Activated naive CD8-positive, alpha-beta T cell (primary cell): ENCODE measurements at regions not wholly inside any gene's neighbourhood (a gene's known extent, or its start where the extent isn't known, plus 50 kb on each side); places are given as distances from the start of the nearest gene placed in this dataset.
"Not testable (repeated sequence)": the region's sequence is repeated elsewhere in the genome, so short reads cannot be mapped to it uniquely, and the experiment has no call there.

Source experiments
- H3K27ac Mint-ChIP-seq: one replicate; pipeline ENCODE4 v1.8.0; 2021; ENCODE audit warnings: mixed read lengths
- H3K27me3 Mint-ChIP-seq: one replicate; pipeline ENCODE4 v1.8.0; 2021; ENCODE audit warnings: mixed read lengths
- H3K36me3 Mint-ChIP-seq: one replicate; pipeline ENCODE4 v1.8.0; 2021; ENCODE audit warnings: mixed read lengths
- H3K4me1 Mint-ChIP-seq: one replicate; pipeline ENCODE4 v1.8.0; 2021; ENCODE audit warnings: low read depth, mixed read lengths
- H3K4me3 Mint-ChIP-seq: one replicate; pipeline ENCODE4 v1.8.0; 2021; ENCODE audit warnings: mild to moderate bottlenecking, mixed read lengths
- H3K9me3 Mint-ChIP-seq: one replicate; pipeline ENCODE4 v1.8.0; 2021; ENCODE audit warnings: low read depth, mixed read lengths

DNA sequence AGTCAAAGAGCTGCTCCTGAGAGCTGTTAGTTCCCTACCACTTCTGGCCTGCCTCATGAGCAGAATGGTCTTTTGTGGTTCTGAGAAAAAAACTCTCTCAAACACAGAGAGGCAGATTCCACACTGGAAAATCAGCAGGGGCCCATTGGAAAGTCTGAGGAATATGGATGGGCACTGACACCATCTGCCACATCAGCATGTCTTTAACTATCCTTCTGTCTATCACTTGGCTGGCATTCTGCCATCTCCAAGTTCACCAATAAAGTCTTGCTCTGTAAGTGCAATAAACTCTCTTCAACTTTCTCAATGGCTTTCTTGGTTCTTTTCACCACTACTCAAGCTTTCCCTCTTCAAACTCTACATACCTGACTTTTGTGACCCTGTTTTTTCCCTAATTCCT is 101.3 kb upstream of the GALNT15 start:
- H3K27me3 Mint-ChIP-seq = peaks cover 2% of the 10 kb centered on the region
- peaks cover 3% of the 10 kb centered on the region for H3K36me3 Mint-ChIP-seq
- no peak overlapping the region for H3K4me3 Mint-ChIP-seq
- no peak overlapping the region for H3K27ac Mint-ChIP-seq
- no peaks in the 10 kb centered on the region for H3K9me3 Mint-ChIP-seq
- H3K4me1 Mint-ChIP-seq = no peaks in the 10 kb centered on the region

DNA sequence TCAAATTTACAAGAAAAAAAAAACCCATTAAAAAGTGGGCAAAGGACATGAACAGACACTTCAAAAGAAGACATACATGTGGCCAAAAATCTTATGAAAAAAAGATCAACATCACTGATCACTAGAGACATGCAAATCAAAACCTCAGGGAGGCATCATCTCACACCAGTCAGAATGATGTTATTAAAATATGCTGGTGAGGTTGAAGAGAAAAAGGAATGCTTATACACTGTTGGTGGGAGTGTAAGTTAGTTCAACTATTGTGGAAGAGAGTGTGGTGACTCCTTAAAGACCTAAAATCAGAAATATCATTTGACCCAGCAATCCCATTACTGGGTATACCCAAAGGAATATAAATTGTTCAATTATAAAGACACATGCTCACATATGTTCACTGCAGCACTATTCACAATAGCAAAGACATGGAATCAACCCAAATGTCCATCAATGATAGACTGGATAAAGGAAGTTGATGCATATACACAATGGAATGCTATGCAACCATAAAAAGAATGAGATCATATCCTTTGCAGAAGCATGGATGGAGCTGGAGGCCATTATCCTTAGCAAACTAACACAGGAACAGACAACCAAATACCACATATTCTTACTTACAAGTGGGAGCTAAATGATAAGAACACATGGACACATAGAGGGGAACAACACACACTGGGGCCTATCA is 100.3 kb upstream of the GALNT15 start:
- H3K27ac Mint-ChIP-seq, H3K27me3 Mint-ChIP-seq, H3K4me3 Mint-ChIP-seq, H3K36me3 Mint-ChIP-seq, H3K4me1 Mint-ChIP-seq, H3K9me3 Mint-ChIP-seq: not testable (repeated sequence)

DNA sequence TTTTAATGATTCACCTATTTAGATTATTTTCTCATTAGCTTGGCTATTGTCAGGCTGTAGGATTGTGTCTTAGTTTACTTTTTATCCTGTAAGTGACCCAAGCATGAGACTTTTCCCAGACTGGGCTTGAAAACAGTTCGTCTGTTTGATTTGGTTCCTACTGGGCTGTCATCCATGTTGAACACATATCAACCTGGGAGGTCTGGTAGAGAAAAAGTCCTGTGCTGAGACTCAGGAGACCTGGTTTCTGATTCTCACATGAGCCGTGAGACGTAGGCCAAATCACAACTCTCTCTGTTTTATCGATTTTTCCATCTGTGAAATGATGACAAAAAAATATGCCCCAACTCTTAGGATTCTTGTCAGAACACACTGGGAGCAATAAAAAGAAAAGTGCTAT is 98.8 kb upstream of the GALNT15 start:
- no peaks in the 10 kb centered on the region for H3K4me1 Mint-ChIP-seq
- H3K9me3 Mint-ChIP-seq = peaks cover 3% of the 10 kb centered on the region
- no peak overlapping the region for H3K27ac Mint-ChIP-seq
- no peaks in the 10 kb centered on the region for H3K36me3 Mint-ChIP-seq
- H3K27me3 Mint-ChIP-seq = peaks cover 2% of the 10 kb centered on the region
- H3K4me3 Mint-ChIP-seq = no peak overlapping the region

DNA sequence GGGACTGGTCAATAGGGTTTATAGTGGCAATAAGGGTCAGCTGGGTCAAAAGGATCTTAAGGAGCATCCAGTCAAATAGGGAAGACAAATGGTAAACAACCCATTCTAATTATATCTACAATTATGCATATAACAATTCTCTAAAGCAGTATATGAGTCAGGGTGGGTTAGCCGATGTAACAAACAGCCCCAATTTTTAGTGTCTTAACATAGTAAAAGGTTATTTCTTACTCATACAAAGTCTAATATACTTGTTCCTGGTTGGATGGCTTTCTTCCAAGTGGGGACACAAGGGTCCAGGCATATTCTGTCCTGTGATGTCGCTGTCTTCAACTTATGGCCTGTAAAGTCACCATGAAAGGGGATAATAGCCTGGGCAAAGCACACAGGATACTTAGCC is 97.9 kb upstream of the GALNT15 start:
- H3K27me3 Mint-ChIP-seq = peaks cover 2% of the 10 kb centered on the region
- peaks cover 4% of the 10 kb centered on the region for H3K9me3 Mint-ChIP-seq
- H3K4me3 Mint-ChIP-seq = no peak overlapping the region
- no peak overlapping the region for H3K27ac Mint-ChIP-seq
- no peaks in the 10 kb centered on the region for H3K4me1 Mint-ChIP-seq
- H3K36me3 Mint-ChIP-seq = peaks cover 4% of the 10 kb centered on the region

DNA sequence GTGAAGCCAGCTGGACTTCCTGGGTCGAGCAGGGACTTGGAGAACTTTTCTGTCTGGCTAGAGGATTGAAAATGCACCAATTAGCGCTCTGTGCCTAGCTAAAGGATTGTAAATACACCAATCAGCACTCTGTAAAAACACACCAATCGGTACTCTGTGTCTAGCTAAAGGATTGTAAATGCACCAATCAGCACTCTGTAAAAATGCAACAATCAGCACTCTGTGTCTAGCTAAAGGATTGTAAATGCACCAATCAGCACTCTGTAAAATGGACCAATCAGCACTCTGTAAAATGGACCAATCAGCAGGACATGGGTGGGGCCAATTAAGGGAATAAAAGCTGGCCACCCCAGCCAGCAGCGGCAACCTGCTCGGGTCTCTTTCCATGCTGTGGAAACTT is 97.3 kb upstream of the GALNT15 start:
- not testable (repeated sequence) for H3K4me3 Mint-ChIP-seq, H3K9me3 Mint-ChIP-seq, H3K27me3 Mint-ChIP-seq, H3K36me3 Mint-ChIP-seq, H3K4me1 Mint-ChIP-seq, H3K27ac Mint-ChIP-seq

DNA sequence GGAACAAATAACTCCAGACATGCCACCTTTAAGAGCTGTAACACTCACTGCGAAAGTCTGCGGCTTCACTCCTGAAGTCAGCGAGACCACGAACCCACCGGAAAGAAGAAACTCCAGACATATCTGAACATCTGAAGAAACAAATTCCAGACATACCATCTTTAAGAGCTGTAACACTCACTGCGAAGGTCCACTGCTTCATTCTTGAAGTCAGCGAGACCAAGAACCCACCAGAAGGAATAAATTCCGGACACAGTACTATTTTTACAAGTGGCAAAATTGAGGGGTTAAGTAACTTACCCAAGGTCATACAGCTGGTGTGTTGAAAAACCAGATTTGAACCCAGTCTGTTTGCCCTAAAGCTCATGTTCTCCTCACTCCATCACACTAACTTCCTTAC is 96.8 kb upstream of the GALNT15 start:
- not testable (repeated sequence) for H3K27me3 Mint-ChIP-seq, H3K4me3 Mint-ChIP-seq, H3K36me3 Mint-ChIP-seq, H3K27ac Mint-ChIP-seq, H3K4me1 Mint-ChIP-seq
- H3K9me3 Mint-ChIP-seq = peaks cover 11% of the 10 kb centered on the region

DNA sequence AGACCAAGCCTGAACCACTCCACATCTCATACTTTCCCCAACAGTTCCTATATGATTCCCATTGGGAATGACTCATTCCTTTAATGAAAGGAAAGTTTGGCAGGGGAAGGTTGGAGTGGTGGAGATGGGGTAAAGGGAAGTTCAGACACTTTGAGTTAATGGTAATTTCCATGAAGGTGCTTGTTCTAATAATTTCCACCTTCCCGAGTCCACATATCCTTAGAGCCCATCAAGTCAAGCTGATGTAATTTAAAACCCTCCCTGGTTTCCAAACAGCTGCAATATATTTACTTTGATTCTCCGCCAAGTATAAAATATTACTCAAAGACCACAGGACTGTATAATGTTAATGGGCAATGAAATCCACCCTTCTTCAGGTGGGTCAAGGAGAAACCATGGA is 95.0 kb upstream of the GALNT15 start:
- Mint-ChIP-seq H3K27me3 (peaks cover 2% of the 10 kb centered on the region), H3K4me3 (no peak overlapping the region), H3K27ac (no peak overlapping the region), H3K36me3 (peaks cover 6% of the 10 kb centered on the region), H3K9me3 (peaks cover 16% of the 10 kb centered on the region), H3K4me1 (no peaks in the 10 kb centered on the region)

DNA sequence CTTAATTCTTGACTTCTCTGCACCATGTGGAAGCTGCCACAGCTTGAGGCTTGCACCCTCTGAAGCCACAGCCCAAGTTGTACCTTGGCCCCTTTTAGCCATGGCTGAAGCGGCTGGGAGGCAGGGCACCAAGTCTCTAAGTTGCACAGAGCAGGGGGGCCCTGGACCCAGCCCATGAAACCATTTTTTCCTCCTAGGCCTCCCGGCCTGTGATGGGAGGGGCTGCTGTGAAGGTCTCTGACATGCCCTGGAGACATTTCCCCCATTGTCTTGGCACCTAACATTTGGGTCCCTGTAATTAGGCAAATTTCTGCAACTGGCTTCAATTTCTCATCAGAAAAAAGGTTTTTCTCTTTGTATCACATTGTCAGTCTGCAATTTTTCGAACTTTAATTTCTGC is 92.8 kb upstream of the GALNT15 start:
- no peaks in the 10 kb centered on the region for H3K4me1 Mint-ChIP-seq
- H3K9me3 Mint-ChIP-seq = peaks cover 16% of the 10 kb centered on the region
- H3K27me3 Mint-ChIP-seq = no peaks in the 10 kb centered on the region
- H3K4me3 Mint-ChIP-seq = no peak overlapping the region
- peaks cover 7% of the 10 kb centered on the region for H3K36me3 Mint-ChIP-seq
- H3K27ac Mint-ChIP-seq = no peak overlapping the region

DNA sequence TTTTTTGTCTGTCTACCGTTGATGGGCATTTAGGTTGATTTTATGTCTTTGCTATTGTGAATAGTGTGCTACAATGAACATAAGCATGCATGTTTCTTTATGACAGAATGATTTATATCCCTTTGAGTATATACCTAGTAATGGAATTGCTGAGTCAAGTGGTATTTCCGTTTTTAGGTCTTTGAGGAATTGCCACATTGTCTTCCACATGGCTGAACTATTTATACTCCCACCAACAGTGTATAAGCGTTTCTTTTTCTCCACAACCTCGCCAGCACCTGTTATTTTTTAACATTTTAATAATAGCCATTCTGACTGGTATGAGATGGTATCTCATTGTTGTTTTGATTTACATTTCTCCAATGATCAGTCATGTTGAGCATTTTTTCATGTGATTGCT is 89.6 kb upstream of the GALNT15 start:
- Mint-ChIP-seq H3K9me3 (peaks cover 16% of the 10 kb centered on the region), H3K36me3 (peaks cover 7% of the 10 kb centered on the region), H3K4me3 (no peak overlapping the region), H3K4me1 (no peaks in the 10 kb centered on the region), H3K27me3 (no peaks in the 10 kb centered on the region), H3K27ac (no peak overlapping the region)

DNA sequence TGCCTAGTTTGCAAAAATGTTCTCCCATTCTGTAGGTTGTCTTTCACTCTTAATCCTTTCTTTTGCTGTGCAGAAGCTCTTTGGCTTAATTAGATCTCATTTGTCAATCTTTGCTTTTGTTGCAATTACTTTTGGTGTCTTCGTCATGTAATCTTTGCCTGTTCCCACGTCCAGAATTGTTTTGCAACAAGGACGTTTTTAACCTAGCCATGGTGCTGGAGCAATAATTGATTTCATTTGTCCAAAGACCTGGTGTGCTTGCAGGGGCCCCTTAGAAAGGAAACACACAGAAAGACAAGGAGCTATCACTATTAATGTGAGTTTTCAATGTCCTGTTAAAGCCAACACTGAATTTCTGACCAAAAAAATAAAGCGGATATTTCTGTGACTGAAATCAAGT is 89.1 kb upstream of the GALNT15 start:
- Mint-ChIP-seq H3K27me3 (no peaks in the 10 kb centered on the region), H3K27ac (no peak overlapping the region), H3K4me3 (no peak overlapping the region)

DNA sequence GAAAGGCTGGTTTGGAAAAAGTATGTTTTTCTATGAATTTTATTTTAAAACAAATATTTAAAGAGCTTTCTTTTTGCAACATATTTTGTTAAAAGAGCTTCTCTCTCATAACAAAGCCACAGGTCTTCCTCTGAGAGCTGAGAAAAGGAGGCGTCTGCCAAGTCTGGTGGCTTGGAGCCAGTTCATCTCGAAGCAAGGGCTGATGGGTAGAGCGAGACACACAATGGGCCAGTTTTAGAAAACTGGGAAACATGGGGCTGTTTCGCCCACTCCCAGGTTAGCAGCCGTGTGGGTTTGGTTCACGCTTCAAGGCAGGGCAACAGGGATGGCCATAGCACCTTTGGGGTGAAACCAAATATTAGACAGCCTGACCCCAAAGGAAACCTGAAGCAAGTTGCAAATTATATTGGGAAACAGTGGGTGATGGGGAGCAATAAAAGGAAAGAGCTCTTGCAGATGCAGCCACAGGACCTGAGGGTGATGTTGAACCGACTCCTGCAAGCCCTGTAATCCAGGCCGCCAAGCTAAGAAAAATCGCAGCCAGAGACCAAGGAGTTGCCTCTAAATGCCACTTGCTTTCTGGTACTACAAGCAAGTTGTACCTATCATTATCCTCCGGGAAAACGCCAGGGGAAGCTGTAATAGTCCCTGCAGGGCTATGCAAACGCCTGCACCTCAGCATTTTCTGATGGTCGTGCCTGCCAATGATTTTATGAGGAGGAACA is 88.4 kb upstream of the GALNT15 start:
- Mint-ChIP-seq H3K27ac (no peak overlapping the region), H3K27me3 (no peaks in the 10 kb centered on the region), H3K36me3 (peaks cover 6% of the 10 kb centered on the region), H3K4me3 (no peak overlapping the region), H3K4me1 (no peaks in the 10 kb centered on the region), H3K9me3 (peaks cover 12% of the 10 kb centered on the region)

More for the DNA sequence above, 89.1 kb upstream of the GALNT15 start:
- Mint-ChIP-seq H3K36me3 (peaks cover 7% of the 10 kb centered on the region), H3K4me1 (no peaks in the 10 kb centered on the region), H3K9me3 (peaks cover 15% of the 10 kb centered on the region)

DNA sequence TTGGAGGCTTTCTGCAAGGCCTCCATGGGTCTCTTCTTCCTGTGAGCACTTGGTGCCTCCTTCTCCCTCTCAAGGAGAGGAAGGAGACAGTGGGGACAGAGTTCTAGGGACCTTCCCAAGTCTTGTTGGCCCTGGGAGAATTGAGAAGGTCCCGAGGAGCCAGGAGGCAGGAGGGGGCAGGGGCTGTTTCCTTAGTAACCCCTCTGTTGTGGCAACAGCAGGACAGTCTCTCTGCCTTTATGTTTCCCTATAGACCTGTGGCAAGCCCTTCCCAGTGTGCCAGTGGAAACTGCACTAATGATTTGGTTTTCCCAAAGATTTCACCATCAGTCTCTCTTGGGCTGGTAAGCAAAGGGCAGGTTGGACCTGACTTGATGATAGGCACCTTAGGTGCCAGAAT is 87.8 kb upstream of the GALNT15 start:
- peaks cover 4% of the 10 kb centered on the region for H3K36me3 Mint-ChIP-seq
- H3K4me1 Mint-ChIP-seq = no peaks in the 10 kb centered on the region
- no peak overlapping the region for H3K4me3 Mint-ChIP-seq
- H3K9me3 Mint-ChIP-seq = peaks cover 12% of the 10 kb centered on the region
- no peaks in the 10 kb centered on the region for H3K27me3 Mint-ChIP-seq
- H3K27ac Mint-ChIP-seq = no peak overlapping the region

DNA sequence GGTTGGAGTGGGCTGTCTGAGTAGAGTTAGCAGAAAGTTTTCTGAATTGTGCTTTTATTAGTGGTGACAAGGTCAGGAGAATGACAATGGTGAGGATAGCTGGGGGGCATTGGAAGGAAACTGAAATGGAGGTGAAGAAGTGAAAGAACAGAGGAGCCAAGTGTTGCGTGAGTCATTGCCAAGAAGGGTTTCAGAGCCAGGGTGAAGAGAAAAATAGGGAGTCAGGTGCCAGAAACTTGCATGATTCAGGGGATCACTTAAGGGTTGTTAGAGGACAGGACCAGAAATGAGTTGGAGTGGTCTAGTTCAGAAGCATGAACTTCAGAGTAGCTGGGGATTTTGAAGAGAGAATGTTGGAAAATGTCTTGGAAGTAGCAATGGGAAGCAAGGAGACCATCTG is 86.0 kb upstream of the GALNT15 start:
- H3K27ac Mint-ChIP-seq = no peak overlapping the region
- H3K36me3 Mint-ChIP-seq = peaks cover 2% of the 10 kb centered on the region
- no peaks in the 10 kb centered on the region for H3K9me3 Mint-ChIP-seq
- no peak overlapping the region for H3K4me3 Mint-ChIP-seq
- H3K4me1 Mint-ChIP-seq = no peaks in the 10 kb centered on the region
- H3K27me3 Mint-ChIP-seq = no peaks in the 10 kb centered on the region

DNA sequence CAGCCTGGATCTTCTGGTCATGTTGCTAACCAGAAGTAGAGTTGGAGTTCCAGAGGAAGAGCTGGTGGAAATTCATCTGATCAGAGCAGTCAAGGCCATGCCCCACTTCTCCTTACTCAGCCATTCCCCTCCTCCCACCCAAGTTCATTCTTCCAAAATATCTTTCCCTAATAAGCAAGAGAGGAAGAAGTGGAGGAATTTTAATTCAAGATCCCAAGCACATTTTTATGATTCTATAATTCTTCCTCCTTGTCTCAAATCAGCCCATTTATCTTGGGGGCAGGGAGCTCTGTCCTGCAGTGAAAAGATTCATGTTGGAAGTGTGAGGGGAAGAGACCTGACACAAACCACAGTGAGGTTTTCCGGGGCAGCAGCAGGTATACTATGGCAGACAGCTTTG is 85.0 kb upstream of the GALNT15 start:
- Mint-ChIP-seq H3K27ac (no peak overlapping the region), H3K4me1 (no peaks in the 10 kb centered on the region), H3K36me3 (peaks cover 2% of the 10 kb centered on the region), H3K4me3 (no peak overlapping the region), H3K27me3 (no peaks in the 10 kb centered on the region), H3K9me3 (no peaks in the 10 kb centered on the region)

DNA sequence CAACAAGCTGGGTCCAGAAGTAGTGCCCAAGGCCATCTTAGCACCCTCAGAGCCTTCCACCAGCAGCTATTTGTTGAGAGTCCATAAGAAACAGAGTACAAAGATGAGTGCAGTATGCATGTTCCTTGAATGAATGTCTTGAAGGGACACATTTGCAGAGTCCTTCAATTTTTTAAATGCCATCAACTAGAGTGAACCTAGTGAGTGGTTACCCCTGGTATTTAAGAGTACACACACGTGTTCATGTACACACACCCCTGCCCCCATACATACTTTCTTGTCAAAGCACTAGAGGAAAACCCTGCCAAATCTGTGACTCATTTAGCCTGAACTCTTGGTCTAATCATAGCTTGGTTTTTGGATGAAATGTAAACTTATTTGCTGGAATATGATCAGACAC is 84.5 kb upstream of the GALNT15 start:
- Mint-ChIP-seq H3K36me3 (no peaks in the 10 kb centered on the region), H3K4me1 (no peaks in the 10 kb centered on the region), H3K27ac (no peak overlapping the region)

DNA sequence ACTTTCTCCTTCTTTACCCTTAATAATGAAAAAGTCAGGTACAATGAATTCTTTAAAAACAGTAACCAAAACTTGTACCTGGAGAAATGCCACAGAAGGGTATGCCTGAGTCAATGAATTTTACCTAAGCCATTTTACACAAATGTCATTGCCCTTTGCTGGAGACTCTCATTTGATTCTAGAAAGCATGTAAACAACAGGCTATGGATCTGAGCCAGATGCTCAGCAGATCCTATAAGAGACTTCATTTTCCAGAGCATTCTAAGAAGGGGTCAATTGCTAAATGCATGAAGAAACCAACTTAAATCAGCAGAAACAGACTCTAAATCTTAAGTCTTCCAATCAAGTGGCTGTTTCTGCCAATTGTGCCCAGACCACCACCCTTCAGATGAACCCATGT is 83.8 kb upstream of the GALNT15 start:
- Mint-ChIP-seq H3K27ac (no peak overlapping the region), H3K4me3 (no peak overlapping the region), H3K9me3 (no peaks in the 10 kb centered on the region), H3K4me1 (no peaks in the 10 kb centered on the region), H3K27me3 (no peaks in the 10 kb centered on the region), H3K36me3 (no peaks in the 10 kb centered on the region)

More for the DNA sequence above, 84.5 kb upstream of the GALNT15 start:
- Mint-ChIP-seq H3K9me3 (no peaks in the 10 kb centered on the region), H3K4me3 (no peak overlapping the region), H3K27me3 (no peaks in the 10 kb centered on the region)
